H9 (cell line): ENCODE measurements at regions not wholly inside any gene's neighbourhood (a gene's known extent, or its start where the extent isn't known, plus 50 kb on each side); places are given as distances from the start of the nearest gene placed in this dataset.

Experiments used
- DNase-seq: peaks from one replicate; pipeline ENCODE4 v3.0.0-alpha.2; 2017
- H2AFZ ChIP-seq: one replicate; pipeline ENCODE4 v1.6.1; 2013; ENCODE audit warnings: mild to moderate bottlenecking, low read length, control low read depth, moderate library complexity
- H2AK5ac ChIP-seq: 2 replicates; pipeline ENCODE4 v1.6.1; 2013; ENCODE audit warnings: low read length, control low read depth, mixed read lengths; ENCODE audit not compliant: insufficient read length
- H2BK120ac ChIP-seq: one replicate; pipeline ENCODE4 v1.6.1; 2013; ENCODE audit warnings: low read depth, mild to moderate bottlenecking, low read length, control low read depth, inconsistent platforms; ENCODE audit not compliant: poor library complexity, severe bottlenecking
- H2BK12ac ChIP-seq: 2 replicates; pipeline ENCODE4 v1.6.1; 2013; ENCODE audit warnings: low read length, control low read depth, mixed read lengths, low read depth; ENCODE audit not compliant: insufficient read length
- H2BK15ac ChIP-seq: 2 replicates; pipeline ENCODE4 v1.6.1; 2013; ENCODE audit warnings: low read depth, low read length, control low read depth
- H2BK20ac ChIP-seq: one replicate; pipeline ENCODE4 v1.6.1; 2013; ENCODE audit warnings: low read depth, mild to moderate bottlenecking, low read length, control low read depth, inconsistent platforms; ENCODE audit not compliant: poor library complexity, severe bottlenecking
- H2BK5ac ChIP-seq: 2 replicates; pipeline ENCODE4 v1.6.1; 2013; ENCODE audit warnings: low read length, control low read depth, mixed read lengths; ENCODE audit not compliant: insufficient read length
- H3K14ac ChIP-seq: 2 replicates; pipeline ENCODE4 v1.6.1; 2013; ENCODE audit warnings: low read length, control low read depth; ENCODE audit not compliant: insufficient read depth
- H3K18ac ChIP-seq: 2 replicates; pipeline ENCODE4 v1.6.1; 2013; ENCODE audit warnings: low read depth, mild to moderate bottlenecking, mixed read lengths, low read length, control low read depth; ENCODE audit not compliant: insufficient read length
- H3K23ac ChIP-seq: 2 replicates; pipeline ENCODE4 v1.6.1; 2013; ENCODE audit warnings: low read length, control low read depth, mixed read lengths, low read depth; ENCODE audit not compliant: insufficient read length
- H3K23me2 ChIP-seq: 2 replicates; pipeline ENCODE4 v1.6.1; 2013; ENCODE audit warnings: low read depth, mild to moderate bottlenecking, mixed read lengths, low read length, control low read depth; ENCODE audit not compliant: insufficient read length, poor library complexity, severe bottlenecking
- H3K27ac ChIP-seq: 2 replicates; pipeline ENCODE4 v1.5.1; 2013; ENCODE audit warnings: low read length, control low read depth, mixed read lengths, low read depth; ENCODE audit not compliant: insufficient read length
- H3K27me3 ChIP-seq: 2 replicates; pipeline ENCODE4 v1.6.1; 2013; ENCODE audit warnings: low read length, control low read depth, inconsistent platforms; ENCODE audit not compliant: insufficient read depth
- H3K4ac ChIP-seq: 2 replicates; pipeline ENCODE4 v1.6.1; 2013; ENCODE audit warnings: low read depth, mild to moderate bottlenecking, control low read depth, inconsistent platforms, low read length, moderate library complexity
- H3K4me1 ChIP-seq: 2 replicates; pipeline ENCODE4 v1.6.1; 2013; ENCODE audit warnings: low read length, control low read depth, inconsistent platforms; ENCODE audit not compliant: insufficient read depth
- H3K4me2 ChIP-seq: 2 replicates; pipeline ENCODE4 v1.6.1; 2013; ENCODE audit warnings: low read length, control low read depth, mixed read lengths; ENCODE audit not compliant: insufficient read length, insufficient read depth
- H3K56ac ChIP-seq: 2 replicates; pipeline ENCODE4 v1.6.1; 2013; ENCODE audit warnings: low read depth, mild to moderate bottlenecking, mixed read lengths, low read length, control low read depth; ENCODE audit not compliant: insufficient read length
- H3K79me1 ChIP-seq: 2 replicates; pipeline ENCODE4 v1.6.1; 2013; ENCODE audit warnings: low read depth, mild to moderate bottlenecking, moderate library complexity, low read length, control low read depth, inconsistent platforms; ENCODE audit not compliant: insufficient read depth, poor library complexity, severe bottlenecking
- H3K79me2 ChIP-seq: 2 replicates; pipeline ENCODE4 v1.6.1; 2013; ENCODE audit warnings: low read length, control low read depth, inconsistent platforms; ENCODE audit not compliant: insufficient read depth
- H3K9ac ChIP-seq: 2 replicates; pipeline ENCODE4 v1.6.1; 2013; ENCODE audit warnings: low read length, control low read depth, mixed read lengths; ENCODE audit not compliant: insufficient read length; ENCODE audit errors: extremely low read depth
- H3K9me3 ChIP-seq: one replicate; pipeline ENCODE4 v1.6.1; 2013; ENCODE audit warnings: low read depth, low read length, inconsistent platforms; ENCODE audit not compliant: control insufficient read depth
- H3T11ph ChIP-seq: one replicate; pipeline ENCODE4 v1.6.1; 2013; ENCODE audit warnings: mild to moderate bottlenecking, low read length, control low read depth, inconsistent platforms
- H4K20me1 ChIP-seq: one replicate; pipeline ENCODE4 v1.6.1; 2013; ENCODE audit not compliant: control insufficient read depth, insufficient read length, insufficient read depth
- H4K5ac ChIP-seq: 2 replicates; pipeline ENCODE4 v1.6.1; 2013; ENCODE audit warnings: low read depth, mild to moderate bottlenecking, mixed read lengths, low read length, control low read depth; ENCODE audit not compliant: insufficient read length
- H4K8ac ChIP-seq: replicated peaks from 2 replicates; pipeline ENCODE4 v1.6.1; 2013; ENCODE audit warnings: low read length, control low read depth, mixed read lengths, low read depth; ENCODE audit not compliant: insufficient read length
- H4K91ac ChIP-seq: 2 replicates; pipeline ENCODE4 v1.6.1; 2013; ENCODE audit warnings: low read depth, mild to moderate bottlenecking, moderate library complexity, mixed read lengths, low read length, control low read depth; ENCODE audit not compliant: insufficient read length
- H3K27ac Mint-ChIP-seq, 3 experiments: 2 replicates in 2 of 3; 3 replicates in 1 of 3; pipeline ENCODE4 v1.8.0; 2020 to 2021; ENCODE audit warnings: mixed read lengths in 3 of 3, mild to moderate bottlenecking in 1 of 3, moderate library complexity in 1 of 3
- H3K27me3 Mint-ChIP-seq: 2 replicates; pipeline ENCODE4 v1.8.0; 2021; ENCODE audit warnings: low read depth, mild to moderate bottlenecking, moderate library complexity, mixed read lengths
- H3K36me3 Mint-ChIP-seq, 3 experiments: 2 replicates in 2 of 3; 3 replicates in 1 of 3; pipeline ENCODE4 v1.8.0; 2020 to 2021; ENCODE audit warnings: low read depth in 3 of 3, mixed read lengths in 3 of 3; ENCODE audit not compliant: insufficient read depth in 1 of 3
- H3K4me1 Mint-ChIP-seq, 2 experiments: 2 replicates each; pipeline ENCODE4 v1.8.0; 2020; ENCODE audit warnings: mixed read lengths in 2 of 2
- H3K4me3 Mint-ChIP-seq, 2 experiments: 2 replicates in 1 of 2; 3 replicates in 1 of 2; pipeline ENCODE4 v1.8.0; 2020 to 2021; ENCODE audit warnings: mild to moderate bottlenecking in 2 of 2, mixed read lengths in 2 of 2, moderate library complexity in 1 of 2
- H3K9me3 Mint-ChIP-seq, 2 experiments: 2 replicates in 1 of 2; 3 replicates in 1 of 2; pipeline ENCODE4 v1.8.0; 2020; ENCODE audit warnings: mild to moderate bottlenecking in 2 of 2, mixed read lengths in 2 of 2, moderate library complexity in 1 of 2
- CTCF ChIP-seq: fragments of 200-600 bp; sonication (generic); conservative IDR thresholded peaks from 3 replicates; pipeline ENCODE4 v1.8.0; 2021; ENCODE audit warnings: antibody characterized with exemption, mild to moderate bottlenecking
- WGBS: extraction: QIAGEN DNeasy Blood & Tissue Kit; methylation state at CpG from one replicate; pipeline ENCODE4 v1.1.7; 2013; ENCODE audit warnings: missing lambda C conversion rate, low lambda C conversion rate, mixed read lengths; ENCODE audit not compliant: insufficient read length; ENCODE audit errors: extremely low coverage; 5-methylcytosine and 5-hydroxymethylcytosine counted together

GRCh38 chrX:122880952-122881351 lies 303.1 kb upstream of the GRIA3 start:
- H3K4me1 ChIP-seq: no peaks in the 10 kb centered on the region; the same call in 1 of the 2 replicates
- DNase-seq: peak; percentile 26
- no peak overlapping the region for H3K4ac ChIP-seq
- H2AK5ac ChIP-seq: no peak overlapping the region
- H2BK12ac ChIP-seq: no peak overlapping the region
- no peak overlapping the region for H2BK15ac ChIP-seq
- no peak overlapping the region for H4K5ac ChIP-seq
- Mint-ChIP-seq H3K4me3 (no peak overlapping the region), H3K9me3 (peaks cover 27 to 72% of the 10 kb centered on the region in 2 experiments), H3K27me3 (no peaks in the 10 kb centered on the region), H3K36me3 (peaks cover 0 to 4% (median 3%) of the 10 kb centered on the region in 3 experiments; a peak in 4 of 7 replicates), H3K27ac (peak overlapping the region; percentile 2 to 70 (median 65); a peak in 6 of 7 replicates), H3K4me1 (peaks cover 14 to 15% of the 10 kb centered on the region in 2 experiments)
- no peaks in the 10 kb centered on the region for H3K79me2 ChIP-seq
- H4K20me1 ChIP-seq: no peaks in the 10 kb centered on the region
- no peak overlapping the region for H4K8ac ChIP-seq
- H3K14ac ChIP-seq: no peak overlapping the region
- H4K91ac ChIP-seq: no peak overlapping the region
- H3K27ac ChIP-seq: no peak overlapping the region
- no peak overlapping the region for H2AFZ ChIP-seq
- H3K79me1 ChIP-seq: no peaks in the 10 kb centered on the region
- no peak overlapping the region for H2BK120ac ChIP-seq
- no peak overlapping the region for H2BK20ac ChIP-seq
- H3K23me2 ChIP-seq: no peaks in the 10 kb centered on the region
- no peak overlapping the region for H3K4me2 ChIP-seq
- TF ChIP-seq CTCF: no peak
- no CpG with 5 or more reads among the region's 3 CpGs for WGBS
- H3K23ac ChIP-seq: no peak overlapping the region
- H2BK5ac ChIP-seq: no peak overlapping the region
- no peak overlapping the region for H3K56ac ChIP-seq
- no peak overlapping the region for H3K9ac ChIP-seq
- no peak overlapping the region for H3T11ph ChIP-seq
- peaks cover 14% of the 10 kb centered on the region for H3K9me3 ChIP-seq
- no peak overlapping the region for H3K18ac ChIP-seq
- no peaks in the 10 kb centered on the region for H3K27me3 ChIP-seq
